ENCODE measurements at regions not wholly inside any gene's neighbourhood (a gene's known extent, or its start where the extent isn't known, plus 50 kb on each side); places are given as distances from the start of the nearest gene placed in this dataset.

DNA sequence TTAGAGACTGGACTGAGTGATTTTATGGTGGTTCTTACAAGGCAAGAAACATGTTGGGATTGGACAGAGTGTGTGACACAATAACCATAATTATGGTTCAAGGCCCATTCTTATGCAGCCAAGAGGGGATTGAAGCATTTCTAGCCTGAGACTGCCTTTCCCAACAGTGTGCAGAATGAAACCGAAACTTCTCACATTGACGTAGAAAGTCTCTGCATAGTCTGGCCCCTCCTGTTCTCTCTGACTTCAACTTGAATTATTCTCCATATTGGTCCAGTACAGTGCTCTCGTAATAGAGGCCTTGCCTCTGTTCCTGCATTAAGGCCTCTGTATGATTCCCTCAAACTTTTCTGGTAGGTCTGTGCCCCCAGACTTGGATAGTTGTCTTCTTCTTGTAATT lies 138.3 kb downstream of the DIPK2A start:
- peaks cover 10 to 17% of the 10 kb centered on the region in 2 experiments for H3K4me1 Mint-ChIP-seq
- Histone ChIP-seq H2AK5ac (ENCODE audit: insufficient read length, low read length) (no peak overlapping the region), H4K20me1 (ENCODE audit: control insufficient read depth, insufficient read depth, insufficient read length) (no peaks in the 10 kb centered on the region), H2BK15ac (ENCODE audit: low read depth, low read length) (no peak overlapping the region), H3K4me1 (ENCODE audit: insufficient read depth, low read length) (peaks cover 4% of the 10 kb centered on the region; the same call in 1 of the 2 replicates), H2BK5ac (ENCODE audit: insufficient read length, low read length) (no peak overlapping the region), H3K27ac (ENCODE audit: insufficient read length, low read depth, low read length) (no peak overlapping the region), H3K23ac (ENCODE audit: insufficient read length, low read depth, low read length) (no peak overlapping the region), H3K79me2 (ENCODE audit: insufficient read depth, low read length) (no peaks in the 10 kb centered on the region), H3K4ac (ENCODE audit: low read depth, low read length) (no peak overlapping the region), H3K79me1 (ENCODE audit: insufficient read depth, low read depth, low read length, poor library complexity, severe bottlenecking) (no peaks in the 10 kb centered on the region), H3K9ac (ENCODE audit: extremely low read depth, insufficient read length, low read length) (no peak overlapping the region), H2AFZ (ENCODE audit: low read length) (no peak overlapping the region), H2BK20ac (ENCODE audit: low read depth, low read length, poor library complexity, severe bottlenecking) (no peak overlapping the region), H4K8ac (replicated peaks; ENCODE audit: insufficient read length, low read depth, low read length) (no peak overlapping the region), H3K9me3 (ENCODE audit: control insufficient read depth, low read depth, low read length) (no peaks in the 10 kb centered on the region), H3T11ph (ENCODE audit: low read length) (no peak overlapping the region), H3K27me3 (ENCODE audit: insufficient read depth, low read length) (no peaks in the 10 kb centered on the region; the same call in 1 of the 2 replicates), H3K14ac (ENCODE audit: insufficient read depth, low read length) (no peak overlapping the region), H4K91ac (ENCODE audit: insufficient read length, low read depth, low read length) (no peak overlapping the region), H4K5ac (ENCODE audit: insufficient read length, low read depth, low read length) (no peak overlapping the region), H3K56ac (ENCODE audit: insufficient read length, low read depth, low read length) (no peak overlapping the region), H3K4me2 (ENCODE audit: insufficient read depth, insufficient read length, low read length) (no peak overlapping the region), H3K18ac (ENCODE audit: insufficient read length, low read depth, low read length) (no peak overlapping the region), H3K23me2 (ENCODE audit: insufficient read length, low read depth, low read length, poor library complexity, severe bottlenecking) (no peaks in the 10 kb centered on the region), H2BK120ac (ENCODE audit: low read depth, low read length, poor library complexity, severe bottlenecking) (no peak overlapping the region), H2BK12ac (ENCODE audit: insufficient read length, low read depth, low read length) (no peak overlapping the region)
- no peaks in the 10 kb centered on the region for H3K36me3 Mint-ChIP-seq (ENCODE audit: insufficient read depth in 1 of 3, low read depth in 3 of 3)
- no peak overlapping the region for H3K27ac Mint-ChIP-seq
- WGBS (ENCODE audit: extremely low coverage, insufficient read length, low lambda C conversion rate): no CpG with 5 or more reads among the region's 3 CpGs
- no peaks in the 10 kb centered on the region for H3K9me3 Mint-ChIP-seq
- H3K27me3 Mint-ChIP-seq (ENCODE audit: low read depth): no peaks in the 10 kb centered on the region
- no peak overlapping the region for H3K4me3 Mint-ChIP-seq
- DNase-seq: no peak
- TF ChIP-seq, protein P1, sequence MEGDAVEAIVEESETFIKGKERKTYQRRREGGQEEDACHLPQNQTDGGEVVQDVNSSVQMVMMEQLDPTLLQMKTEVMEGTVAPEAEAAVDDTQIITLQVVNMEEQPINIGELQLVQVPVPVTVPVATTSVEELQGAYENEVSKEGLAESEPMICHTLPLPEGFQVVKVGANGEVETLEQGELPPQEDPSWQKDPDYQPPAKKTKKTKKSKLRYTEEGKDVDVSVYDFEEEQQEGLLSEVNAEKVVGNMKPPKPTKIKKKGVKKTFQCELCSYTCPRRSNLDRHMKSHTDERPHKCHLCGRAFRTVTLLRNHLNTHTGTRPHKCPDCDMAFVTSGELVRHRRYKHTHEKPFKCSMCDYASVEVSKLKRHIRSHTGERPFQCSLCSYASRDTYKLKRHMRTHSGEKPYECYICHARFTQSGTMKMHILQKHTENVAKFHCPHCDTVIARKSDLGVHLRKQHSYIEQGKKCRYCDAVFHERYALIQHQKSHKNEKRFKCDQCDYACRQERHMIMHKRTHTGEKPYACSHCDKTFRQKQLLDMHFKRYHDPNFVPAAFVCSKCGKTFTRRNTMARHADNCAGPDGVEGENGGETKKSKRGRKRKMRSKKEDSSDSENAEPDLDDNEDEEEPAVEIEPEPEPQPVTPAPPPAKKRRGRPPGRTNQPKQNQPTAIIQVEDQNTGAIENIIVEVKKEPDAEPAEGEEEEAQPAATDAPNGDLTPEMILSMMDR (conservative IDR thresholded peaks at IDR 0.05): no peak

Data from H9 (cell line).